GM12892 (cell line): ENCODE measurements at regions not wholly inside any gene's neighbourhood (a gene's known extent, or its start where the extent isn't known, plus 50 kb on each side); places are given as distances from the start of the nearest gene placed in this dataset.

Source experiments
- POLR2A ChIP-seq: IDR thresholded peaks from 2 replicates; pipeline ENCODE4 v1.6.1; 2011; ENCODE audit warnings: low read depth, low read length, control low read depth
- TAF1 ChIP-seq: IDR thresholded peaks from 2 replicates; pipeline ENCODE4 v1.6.1; 2011; ENCODE audit warnings: low read depth, mild to moderate bottlenecking, control low read depth, low read length, borderline replicate concordance

DNA sequence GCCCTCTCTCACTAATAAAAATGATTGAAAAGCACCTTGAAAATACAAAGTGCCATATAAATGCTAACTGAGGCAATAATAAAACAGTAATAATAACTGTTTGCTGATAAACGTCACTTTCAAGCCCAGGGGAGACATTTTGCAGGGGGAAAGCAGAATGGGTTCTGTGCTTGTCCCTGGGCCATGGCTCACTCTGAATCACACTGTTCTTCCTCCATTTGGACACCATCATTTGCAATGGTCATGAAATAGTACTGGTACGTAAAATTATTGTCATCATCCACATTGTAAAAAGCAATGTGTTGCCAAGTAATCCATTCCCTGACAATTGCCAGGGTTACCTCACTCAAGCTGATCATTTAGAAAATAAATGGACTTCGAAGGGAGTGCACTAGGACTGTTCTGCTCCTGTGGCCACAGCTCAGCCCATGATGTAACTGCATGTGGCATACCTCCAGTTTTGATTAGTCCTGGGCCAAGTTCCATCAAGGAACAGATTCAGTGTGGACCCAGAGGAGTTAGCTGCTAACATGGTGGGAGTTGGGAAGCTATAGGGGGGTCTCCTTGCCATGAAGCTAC lies 508.8 kb upstream of the CELF4 start:
- no peak for TF ChIP-seq POLR2A
- no peak for TF ChIP-seq TAF1
